LNCAP (cell line): ENCODE measurements at regions not wholly inside any gene's neighbourhood (a gene's known extent, or its start where the extent isn't known, plus 50 kb on each side); places are given as distances from the start of the nearest gene placed in this dataset.

Source experiments
- TF ChIP-seq, protein P1 (sequence below): fragments of 450-650 bp; IDR thresholded peaks from 2 replicates; pipeline ENCODE4 v1.5.1; 2017; ENCODE audit warnings: mild to moderate bottlenecking

DNA sequence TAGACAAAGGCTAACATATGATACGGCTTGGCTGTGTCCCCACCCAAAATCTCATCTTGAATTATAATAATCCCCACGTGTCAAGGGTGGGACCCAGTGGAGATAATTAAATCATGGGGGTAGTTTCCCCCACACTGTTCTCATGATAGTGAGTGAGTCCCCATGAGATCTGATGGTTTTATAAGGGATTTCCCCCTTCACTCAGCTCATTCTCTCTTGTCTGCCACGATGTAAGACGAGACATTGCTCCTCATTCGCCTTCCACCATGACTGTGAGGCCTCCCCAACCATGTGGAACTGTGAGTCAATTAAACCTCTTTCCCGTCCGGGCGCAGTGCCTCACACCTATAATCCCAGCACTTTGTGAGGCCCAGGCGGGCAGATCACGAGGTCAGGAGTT is 143.5 kb downstream of the RXFP2 start:
- TF ChIP-seq, protein P1, sequence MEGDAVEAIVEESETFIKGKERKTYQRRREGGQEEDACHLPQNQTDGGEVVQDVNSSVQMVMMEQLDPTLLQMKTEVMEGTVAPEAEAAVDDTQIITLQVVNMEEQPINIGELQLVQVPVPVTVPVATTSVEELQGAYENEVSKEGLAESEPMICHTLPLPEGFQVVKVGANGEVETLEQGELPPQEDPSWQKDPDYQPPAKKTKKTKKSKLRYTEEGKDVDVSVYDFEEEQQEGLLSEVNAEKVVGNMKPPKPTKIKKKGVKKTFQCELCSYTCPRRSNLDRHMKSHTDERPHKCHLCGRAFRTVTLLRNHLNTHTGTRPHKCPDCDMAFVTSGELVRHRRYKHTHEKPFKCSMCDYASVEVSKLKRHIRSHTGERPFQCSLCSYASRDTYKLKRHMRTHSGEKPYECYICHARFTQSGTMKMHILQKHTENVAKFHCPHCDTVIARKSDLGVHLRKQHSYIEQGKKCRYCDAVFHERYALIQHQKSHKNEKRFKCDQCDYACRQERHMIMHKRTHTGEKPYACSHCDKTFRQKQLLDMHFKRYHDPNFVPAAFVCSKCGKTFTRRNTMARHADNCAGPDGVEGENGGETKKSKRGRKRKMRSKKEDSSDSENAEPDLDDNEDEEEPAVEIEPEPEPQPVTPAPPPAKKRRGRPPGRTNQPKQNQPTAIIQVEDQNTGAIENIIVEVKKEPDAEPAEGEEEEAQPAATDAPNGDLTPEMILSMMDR: no peak

DNA sequence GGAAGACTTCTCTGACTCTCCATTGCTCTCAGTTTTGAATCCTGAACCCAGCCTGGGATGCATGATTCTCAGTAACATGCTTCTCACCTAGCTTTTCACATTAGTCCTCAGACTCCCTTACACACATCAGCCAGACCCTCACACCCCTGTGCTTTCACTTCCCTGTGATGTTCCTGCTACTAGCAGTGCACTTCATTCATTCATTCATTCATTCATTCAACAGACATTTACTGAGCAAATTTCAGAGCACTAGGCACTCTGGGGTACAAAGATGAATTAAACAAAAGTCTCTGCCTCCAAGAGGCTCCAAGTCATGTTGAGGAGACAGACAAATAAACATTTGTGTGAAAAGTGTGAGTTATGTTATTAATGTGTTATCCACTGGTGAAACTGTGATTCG is 145.2 kb downstream of the RXFP2 start:
- TF ChIP-seq, protein P1: no peak

DNA sequence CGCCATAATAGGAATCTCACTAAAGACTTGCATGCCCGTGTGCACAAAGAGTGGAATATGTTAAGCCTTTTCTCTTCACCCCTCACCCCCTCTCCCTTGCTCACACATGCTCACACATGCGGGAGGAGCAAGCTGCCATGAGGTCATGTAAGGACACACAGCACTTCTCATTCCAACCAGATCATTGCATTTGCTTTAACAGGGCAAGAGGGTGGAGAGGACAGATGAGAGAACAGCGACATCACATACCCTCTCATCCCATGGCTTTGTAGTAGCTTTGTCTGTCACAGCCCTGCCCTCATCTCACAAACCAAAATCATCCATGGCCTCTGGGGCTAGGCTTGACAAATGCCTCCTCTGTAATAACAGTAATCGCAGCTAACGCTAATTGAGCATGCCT is 145.6 kb upstream of the FRY start:
- TF ChIP-seq, protein P1: no peak

DNA sequence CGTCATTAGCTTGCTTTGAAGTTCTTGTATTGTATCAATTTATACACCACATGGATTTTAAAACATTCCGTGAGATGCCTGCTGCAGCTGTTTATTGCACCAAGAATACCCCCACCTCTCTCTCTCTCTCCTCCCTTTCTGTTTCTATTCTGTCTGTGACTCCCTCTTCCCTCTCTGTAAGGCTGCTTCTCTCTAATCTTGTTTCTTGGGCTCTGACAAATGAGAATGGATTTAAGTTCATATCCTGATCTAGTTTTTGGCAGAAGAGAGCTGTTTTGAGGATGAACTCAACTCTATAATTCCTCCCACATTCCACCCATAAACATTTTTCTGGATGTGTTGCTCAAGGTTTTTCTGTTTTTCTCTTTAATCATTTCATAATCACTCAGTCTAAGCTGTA is 144.3 kb upstream of the FRY start:
- TF ChIP-seq, protein P1: no peak

DNA sequence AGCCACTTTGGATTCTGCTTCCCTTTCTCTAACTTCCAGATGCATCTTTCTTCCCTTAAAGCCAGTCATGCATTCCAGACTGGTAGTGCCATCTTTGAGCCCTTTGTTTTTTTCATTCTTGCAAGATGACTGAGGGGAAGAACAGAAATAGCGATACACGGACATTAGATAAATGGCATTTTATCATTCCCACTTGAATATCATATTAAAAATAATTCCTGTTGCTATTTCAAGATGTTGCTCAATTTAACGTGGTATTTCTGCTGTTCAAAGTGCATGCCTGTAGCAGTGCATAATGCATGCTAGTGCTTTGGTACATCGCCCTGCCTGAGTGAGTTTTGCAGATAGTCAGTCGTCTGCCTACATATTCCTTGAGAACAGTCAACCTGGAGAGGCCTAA is 140.6 kb upstream of the FRY start:
- TF ChIP-seq, protein P1: no peak

DNA sequence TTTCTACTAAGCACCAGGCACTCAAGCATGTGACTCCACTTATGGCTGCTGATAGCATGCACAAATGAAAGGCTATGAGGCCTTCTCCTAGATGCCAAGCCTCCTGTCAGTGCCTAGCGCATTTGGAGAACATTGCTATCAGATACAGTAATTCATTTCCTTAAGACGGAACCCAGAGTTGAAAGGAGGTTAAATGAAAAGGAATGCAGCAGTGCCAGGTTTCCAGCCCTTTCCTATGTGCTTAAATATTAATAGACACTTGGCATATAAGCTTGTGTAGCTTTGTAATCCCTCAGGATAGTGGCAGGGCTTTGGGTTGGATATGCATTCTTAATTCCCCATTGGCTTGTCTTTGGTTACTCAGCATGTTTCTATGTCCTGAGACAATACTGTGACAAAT is 140.1 kb upstream of the FRY start:
- TF ChIP-seq, protein P1: no peak

DNA sequence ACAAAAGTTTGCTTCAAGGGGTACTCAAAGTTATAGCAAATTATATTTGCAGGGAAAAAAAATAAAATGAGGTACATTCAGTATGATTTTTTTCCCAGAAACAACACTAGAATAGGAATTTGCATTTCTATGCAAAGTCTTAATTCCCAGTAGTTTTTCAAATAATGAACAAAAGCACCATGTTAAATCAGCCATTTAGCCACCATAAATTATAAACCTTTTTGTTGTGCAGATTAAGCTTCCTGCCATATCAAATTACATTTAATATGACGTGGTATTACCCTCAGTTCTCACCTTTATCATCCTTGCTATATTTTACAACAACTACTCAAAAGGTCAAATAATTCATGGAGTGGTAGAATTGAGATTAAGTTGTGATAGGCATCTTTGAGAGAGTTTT is 136.6 kb upstream of the FRY start:
- TF ChIP-seq, protein P1: no peak

DNA sequence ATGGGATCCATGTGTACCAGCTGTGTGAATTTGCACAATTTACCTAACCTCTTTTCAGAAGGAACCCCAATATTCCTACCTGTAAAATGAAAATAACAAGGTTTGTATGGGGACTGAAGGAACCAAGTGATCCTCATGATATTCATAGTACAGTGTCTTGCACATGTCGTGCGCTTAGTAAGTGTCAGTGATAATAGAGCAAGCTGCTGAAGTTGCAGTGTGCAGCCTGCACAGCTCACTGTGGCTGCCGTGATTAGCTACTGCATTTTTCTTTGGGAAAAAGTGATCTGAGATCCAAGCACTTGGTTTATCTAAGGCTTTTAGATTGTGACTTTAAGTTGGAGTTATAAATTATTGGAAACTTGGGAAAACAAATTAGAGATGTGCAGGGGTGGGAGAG is 135.9 kb upstream of the FRY start:
- TF ChIP-seq, protein P1: no peak
